T-cell (primary cell): ENCODE measurements at regions not wholly inside any gene's neighbourhood (a gene's known extent, or its start where the extent isn't known, plus 50 kb on each side); places are given as distances from the start of the nearest gene placed in this dataset.

Experiments
- ATAC-seq, 4 experiments: fragments of 200-7000 bp in 3 of 4; fragments of 150-1000 bp in 1 of 4; cut with Tn5 transposase; replicated peaks in 1 of 4; 1 replicate in 3 of 4; 2 replicates in 1 of 4; pipeline ENCODE4 v1.10.0; 2021; ENCODE audit warnings: moderate library complexity in 3 of 4, mild to moderate bottlenecking in 2 of 4, moderate number of reproducible peaks in 1 of 4
- CTCF ChIA-PET, 2 donors: fragments of 300-600 bp; sonication (Branson Sonifier 250); formaldehyde crosslinking; loops; one replicate each; lab custom pipeline; 2022; ENCODE audit warnings: antibody characterized with exemption in 2 of 2; lab: Charles Lee
- POLR2A ChIA-PET, 2 donors: fragments of 300-600 bp; sonication (Branson Sonifier 250); formaldehyde crosslinking; loops; one replicate each; lab custom pipeline; 2022; ENCODE audit warnings: antibody characterized with exemption in 2 of 2; lab: Charles Lee
- DNase-seq, 35 experiments: peaks; one replicate each; pipeline versions ENCODE4 v3.0.0 to v3.0.0-alpha.2; 2013 to 2023
- H3K27ac ChIP-seq: one replicate; pipeline ENCODE4 v1.5.1; 2013; ENCODE audit warnings: low read length
- H3K27me3 ChIP-seq, 2 experiments: replicated peaks in 1 of 2; 1 replicate in 1 of 2; 2 replicates in 1 of 2; pipeline versions ENCODE4 v1.6.1 to v1.7.0; 2013; ENCODE audit warnings: low read length in 1 of 2, mixed read lengths in 1 of 2; ENCODE audit not compliant: control insufficient read depth in 2 of 2, insufficient read depth in 2 of 2; ENCODE audit errors: extremely low read depth in 1 of 2
- H3K36me3 ChIP-seq, 2 donors: 1 replicate in 1 of 2; 2 replicates in 1 of 2; pipeline versions ENCODE4 v1.6.1 to v1.7.0; 2013; ENCODE audit warnings: low read length in 1 of 2; ENCODE audit not compliant: control insufficient read depth in 2 of 2, insufficient read depth in 1 of 2; ENCODE audit errors: extremely low read depth in 1 of 2
- H3K4me1 ChIP-seq, 2 experiments: 1 replicate in 1 of 2; 2 replicates in 1 of 2; pipeline versions ENCODE4 v1.6.1 to v1.7.0; 2013; ENCODE audit warnings: low read length in 2 of 2, mixed read lengths in 1 of 2; ENCODE audit not compliant: insufficient read depth in 2 of 2, control insufficient read depth in 1 of 2; ENCODE audit errors: extremely low read depth in 1 of 2
- H3K4me3 ChIP-seq, 2 donors: 1 replicate in 1 of 2; 2 replicates in 1 of 2; pipeline versions ENCODE4 v1.5.1 to v1.7.0; 2013; ENCODE audit warnings: mild to moderate bottlenecking in 2 of 2, low read length in 1 of 2, moderate library complexity in 1 of 2; ENCODE audit not compliant: control insufficient read depth in 1 of 2; ENCODE audit errors: extremely low read depth in 1 of 2
- H3K9me3 ChIP-seq: 2 replicates; pipeline ENCODE4 v1.7.0; 2013
- H3K27ac Mint-ChIP-seq, 2 donors: one replicate each; pipeline ENCODE4 v1.8.0; 2020 to 2021; ENCODE audit warnings: mild to moderate bottlenecking in 2 of 2, mixed read lengths in 2 of 2
- H3K27me3 Mint-ChIP-seq, 2 donors: one replicate each; pipeline ENCODE4 v1.8.0; 2021 to 2022; ENCODE audit warnings: mixed read lengths in 2 of 2
- H3K36me3 Mint-ChIP-seq: one replicate; pipeline ENCODE4 v1.8.0; 2021; ENCODE audit warnings: mixed read lengths
- H3K4me1 Mint-ChIP-seq, 3 donors: one replicate each; pipeline ENCODE4 v1.8.0; 2020 to 2022; ENCODE audit warnings: mixed read lengths in 3 of 3, mild to moderate bottlenecking in 1 of 3
- H3K4me3 Mint-ChIP-seq, 3 donors: one replicate each; pipeline ENCODE4 v1.8.0; 2020 to 2022; ENCODE audit warnings: mild to moderate bottlenecking in 3 of 3, mixed read lengths in 3 of 3, moderate library complexity in 3 of 3
- H3K9me3 Mint-ChIP-seq, 3 donors: one replicate each; pipeline ENCODE4 v1.8.0; 2020 to 2022; ENCODE audit warnings: mixed read lengths in 3 of 3
- WGBS: methylation state at CpG from one replicate; pipeline ENCODE4 v1.1.5; 2013; ENCODE audit warnings: missing lambda C conversion rate; ENCODE audit not compliant: insufficient coverage; 5-methylcytosine and 5-hydroxymethylcytosine counted together

GRCh38 chr4:14184767-14185166, 557.2 kb upstream of the BOD1L1 start:
- H3K9me3 ChIP-seq, result no peaks in the 10 kb centered on the region
- Mint-ChIP-seq H3K9me3 (no peaks in the 10 kb centered on the region), H3K4me1 (peaks cover 0 to 6% (median 3%) of the 10 kb centered on the region in 3 donors), H3K27ac (no peak overlapping the region), H3K36me3 (no peaks in the 10 kb centered on the region), H3K4me3 (no peak overlapping the region), H3K27me3 (no peaks in the 10 kb centered on the region)
- no CpG with 5 or more reads among the region's 2 CpGs for WGBS
- no peak overlapping the region for H3K27ac ChIP-seq
- no peaks in the 10 kb centered on the region for H3K27me3 ChIP-seq
- ChIA-PET CTCF (no interaction called here), POLR2A (no interaction called here)
- H3K4me3 ChIP-seq, result no peak overlapping the region
- H3K4me1 ChIP-seq, result no peaks in the 10 kb centered on the region
- DNase-seq (no peak), ATAC-seq (no peak)
- no peaks in the 10 kb centered on the region for H3K36me3 ChIP-seq

DNA sequence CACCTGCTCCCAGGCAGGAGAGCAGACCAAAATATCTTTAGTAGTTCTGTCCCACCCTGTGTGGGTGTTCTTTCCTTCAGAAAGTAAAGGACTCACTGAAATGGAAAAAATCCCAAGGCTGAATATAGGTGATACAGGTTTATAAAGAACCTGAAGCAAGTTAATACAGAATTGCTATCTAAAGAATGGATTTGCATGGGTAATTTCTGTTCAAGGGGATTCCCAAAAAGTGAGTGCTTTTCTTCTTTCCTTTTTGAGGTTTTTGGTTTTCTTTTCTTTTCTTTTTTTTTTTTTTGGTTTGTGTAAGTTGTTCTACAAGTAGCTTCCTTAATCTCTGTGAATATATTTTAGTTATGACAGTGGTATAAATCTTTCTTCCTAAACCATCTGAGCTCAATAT, 560.7 kb upstream of the BOD1L1 start:
- Histone ChIP-seq H3K36me3 (no peaks in the 10 kb centered on the region), H3K27ac (no peak overlapping the region), H3K4me1 (no peaks in the 10 kb centered on the region), H3K4me3 (no peak overlapping the region), H3K9me3 (no peaks in the 10 kb centered on the region), H3K27me3 (no peaks in the 10 kb centered on the region)
- Mint-ChIP-seq H3K27ac (no peak overlapping the region), H3K36me3 (no peaks in the 10 kb centered on the region), H3K4me1 (peaks cover 0 to 6% (median 3%) of the 10 kb centered on the region in 3 donors), H3K27me3 (no peaks in the 10 kb centered on the region), H3K4me3 (no peak overlapping the region), H3K9me3 (peaks cover 0 to 4% (median 3%) of the 10 kb centered on the region in 3 donors)
- ATAC-seq (no peak), DNase-seq (no peak)
- ChIA-PET POLR2A (interaction anchor here in 1 of 2 donors (0.6 to 0.7 kb wide), 2 partner anchors 14 to 977 kb away, joined by 3 to 5 read pairs; no protein-coding TSS in a partner anchor), CTCF (interaction anchor here in 1 of 2 donors (0.6 kb wide), 1 partner anchor 29 kb away, joined by 3 read pairs; no protein-coding TSS in a partner anchor)

GRCh38 chr4:14193601-14194000, 566.1 kb upstream of the BOD1L1 start:
- DNase-seq (no peak), ATAC-seq (no peak)
- H3K9me3 ChIP-seq, result no peaks in the 10 kb centered on the region
- Mint-ChIP-seq H3K9me3 (peaks cover 3 to 4% (median 3%) of the 10 kb centered on the region in 3 donors), H3K27ac (no peak overlapping the region), H3K27me3 (peaks cover 0 to 6% of the 10 kb centered on the region in 2 donors), H3K36me3 (no peaks in the 10 kb centered on the region), H3K4me1 (peaks cover 0 to under 1% (median 0%) of the 10 kb centered on the region in 3 donors), H3K4me3 (no peak overlapping the region)
- no peaks in the 10 kb centered on the region for H3K4me1 ChIP-seq
- ChIA-PET CTCF (no interaction called here), POLR2A (no interaction called here)
- H3K36me3 ChIP-seq, result no peaks in the 10 kb centered on the region
- no peak overlapping the region for H3K4me3 ChIP-seq
- no peaks in the 10 kb centered on the region for H3K27me3 ChIP-seq
- WGBS, result 67% methylated on average over 1 of the region's 1 CpG
- no peak overlapping the region for H3K27ac ChIP-seq

GRCh38 chr4:14196131-14196530, 568.6 kb upstream of the BOD1L1 start:
- Mint-ChIP-seq H3K4me1 (no peaks in the 10 kb centered on the region), H3K27ac (no peak overlapping the region), H3K4me3 (no peak overlapping the region), H3K9me3 (peaks cover 3% of the 10 kb centered on the region in 3 donors), H3K27me3 (peaks cover 0 to 6% of the 10 kb centered on the region in 2 donors), H3K36me3 (no peaks in the 10 kb centered on the region)
- ATAC-seq (no peak), DNase-seq (no peak)
- CTCF ChIA-PET, result no interaction called here
- Histone ChIP-seq H3K4me1 (no peaks in the 10 kb centered on the region), H3K9me3 (no peaks in the 10 kb centered on the region), H3K36me3 (no peaks in the 10 kb centered on the region), H3K27me3 (no peaks in the 10 kb centered on the region), H3K4me3 (no peak overlapping the region), H3K27ac (no peak overlapping the region)
- POLR2A ChIA-PET, result no interaction called here
- 4% methylated on average over 5 of the region's 7 CpGs for WGBS

DNA sequence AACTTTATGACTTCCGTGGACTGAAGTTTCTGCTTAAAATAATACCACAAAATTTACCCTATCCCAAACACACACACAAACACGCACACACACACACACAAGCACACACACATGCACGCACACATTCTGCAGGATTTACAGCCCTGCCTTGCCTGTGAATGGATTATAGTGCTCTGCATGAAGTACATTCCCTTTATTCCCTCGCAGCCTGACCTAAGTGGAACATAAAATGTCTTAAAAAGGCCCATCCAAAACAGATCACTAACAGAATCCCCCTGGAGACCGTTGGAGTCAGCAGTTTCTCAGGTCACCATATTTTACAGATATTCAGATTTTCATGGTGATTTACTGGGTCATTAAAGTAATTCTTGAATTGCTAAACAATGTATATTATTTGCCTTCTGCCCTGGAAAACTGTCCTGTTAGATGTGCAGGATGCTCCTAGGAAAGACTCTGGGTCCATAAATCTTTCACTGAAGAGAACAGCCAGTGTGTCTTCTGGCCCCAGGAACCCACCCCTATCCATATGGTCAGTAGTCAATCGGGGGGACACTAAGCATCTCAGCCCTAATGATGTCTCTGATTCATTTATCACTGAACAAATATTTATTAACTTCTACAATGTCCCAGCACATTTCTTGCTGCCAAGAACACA, 587.7 kb upstream of the BOD1L1 start:
- Histone ChIP-seq H3K4me1 (no peaks in the 10 kb centered on the region), H3K27me3 (peaks cover 0 to 2% of the 10 kb centered on the region in 2 experiments), H3K9me3 (no peaks in the 10 kb centered on the region), H3K36me3 (no peaks in the 10 kb centered on the region), H3K27ac (no peak overlapping the region), H3K4me3 (no peak overlapping the region)
- 100% methylated on average over 1 of the region's 6 CpGs for WGBS
- POLR2A ChIA-PET, result interaction anchor here in 1 of 2 donors (0.5 kb wide), 1 partner anchor 758 kb away, joined by 3 read pairs; no protein-coding TSS in a partner anchor
- H3K9me3 Mint-ChIP-seq, result peaks cover 0 to 11% (median 4%) of the 10 kb centered on the region in 3 donors
- H3K4me3 Mint-ChIP-seq, result no peak overlapping the region
- ATAC-seq, result no peak
- no peaks in the 10 kb centered on the region for H3K27me3 Mint-ChIP-seq
- no peaks in the 10 kb centered on the region for H3K4me1 Mint-ChIP-seq
- CTCF ChIA-PET, result no interaction called here
- H3K36me3 Mint-ChIP-seq, result no peaks in the 10 kb centered on the region
- no peak overlapping the region for H3K27ac Mint-ChIP-seq
- no peak for DNase-seq

DNA sequence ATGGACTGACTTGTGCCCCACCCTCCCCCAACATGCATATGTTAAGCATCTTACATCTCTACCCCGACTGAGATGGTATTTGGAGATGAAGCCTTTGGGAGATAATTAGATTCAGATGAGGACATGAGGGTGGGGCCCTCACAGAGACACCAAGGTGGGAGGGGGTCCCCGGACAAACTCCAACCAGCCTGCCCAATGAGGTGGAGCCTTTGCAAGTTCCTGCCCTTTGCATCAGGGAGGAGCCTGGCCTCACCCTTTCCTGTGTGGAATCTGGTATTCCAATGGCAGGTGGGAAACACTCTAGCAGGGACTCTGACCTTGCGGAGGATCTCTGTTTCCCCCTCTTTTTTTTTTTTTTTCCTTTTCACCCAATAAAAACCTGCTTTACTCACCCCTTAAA, 589.9 kb upstream of the BOD1L1 start:
- peaks cover 0 to 11% (median 4%) of the 10 kb centered on the region in 3 donors for H3K9me3 Mint-ChIP-seq
- no peak overlapping the region for H3K27ac Mint-ChIP-seq
- H3K4me1 Mint-ChIP-seq, result no peaks in the 10 kb centered on the region
- ATAC-seq (no peak), DNase-seq (no peak)
- H3K36me3 ChIP-seq, result no peaks in the 10 kb centered on the region
- H3K27ac ChIP-seq, result no peak overlapping the region
- WGBS, result 83% methylated on average over 1 of the region's 3 CpGs
- POLR2A ChIA-PET, result interaction anchor here in 1 of 2 donors (0.6 kb wide), 1 partner anchor 222 kb away, joined by 5 read pairs; no protein-coding TSS in a partner anchor
- peaks cover 0 to 2% of the 10 kb centered on the region in 2 donors for H3K27me3 Mint-ChIP-seq
- H3K4me1 ChIP-seq, result no peaks in the 10 kb centered on the region
- no peak overlapping the region for H3K4me3 ChIP-seq
- no peaks in the 10 kb centered on the region for H3K9me3 ChIP-seq
- no peak overlapping the region for H3K4me3 Mint-ChIP-seq
- CTCF ChIA-PET, result no interaction called here
- H3K36me3 Mint-ChIP-seq, result no peaks in the 10 kb centered on the region
- H3K27me3 ChIP-seq, result peaks cover 0 to under 1% of the 10 kb centered on the region in 2 experiments
